GM18505 (cell line): ENCODE measurements at regions not wholly inside any gene's neighbourhood (a gene's known extent, or its start where the extent isn't known, plus 50 kb on each side); places are given as distances from the start of the nearest gene placed in this dataset.

Source experiments
- ATAC-seq: cut with Tn5 transposase; IDR thresholded peaks from one replicate; pipeline ENCODE4 v1.9.1; 2021; ENCODE audit not compliant: unreplicated experiment
- POLR2A ChIP-seq: IDR thresholded peaks from 4 replicates; pipeline ENCODE4 v1.6.1; 2011; ENCODE audit warnings: borderline replicate concordance; ENCODE audit not compliant: insufficient read depth, insufficient read length; ENCODE audit errors: extremely low read depth

DNA sequence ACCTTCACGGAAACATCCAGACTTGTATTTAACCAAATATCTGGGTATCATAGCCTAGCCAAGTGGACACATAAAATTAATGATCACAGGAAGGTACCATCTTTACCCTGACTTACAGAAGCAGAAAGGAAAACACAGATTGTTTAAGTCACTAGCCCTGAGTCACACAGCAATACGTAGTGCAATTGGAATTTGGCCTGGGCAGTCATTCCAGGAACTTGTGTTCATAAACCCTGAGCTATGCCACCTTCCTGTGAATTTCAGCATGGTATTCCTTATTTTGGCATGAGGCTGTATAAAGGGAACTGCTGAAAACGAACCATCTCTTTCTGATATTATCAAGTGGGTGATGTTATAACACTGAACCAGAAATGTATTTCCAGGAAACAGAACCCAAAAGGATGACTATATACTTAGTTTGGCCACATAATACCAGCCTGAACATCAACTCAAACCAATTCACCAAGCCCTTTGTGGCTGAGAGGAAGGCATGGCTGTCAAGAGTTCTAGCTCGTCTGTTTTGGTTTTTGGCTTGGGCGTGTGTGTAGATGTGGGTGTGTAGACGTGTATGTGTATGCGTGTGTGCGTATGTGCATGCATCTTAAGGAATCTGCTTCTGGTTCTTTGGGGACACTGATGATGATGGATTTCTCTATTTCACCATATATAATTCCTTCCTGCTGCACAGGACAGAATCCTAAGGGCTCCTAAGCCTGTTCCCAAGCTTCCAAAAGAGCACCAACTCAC lies 533.4 kb upstream of the ID2 start:
- ATAC-seq = no peak
- no peak for TF ChIP-seq POLR2A

DNA sequence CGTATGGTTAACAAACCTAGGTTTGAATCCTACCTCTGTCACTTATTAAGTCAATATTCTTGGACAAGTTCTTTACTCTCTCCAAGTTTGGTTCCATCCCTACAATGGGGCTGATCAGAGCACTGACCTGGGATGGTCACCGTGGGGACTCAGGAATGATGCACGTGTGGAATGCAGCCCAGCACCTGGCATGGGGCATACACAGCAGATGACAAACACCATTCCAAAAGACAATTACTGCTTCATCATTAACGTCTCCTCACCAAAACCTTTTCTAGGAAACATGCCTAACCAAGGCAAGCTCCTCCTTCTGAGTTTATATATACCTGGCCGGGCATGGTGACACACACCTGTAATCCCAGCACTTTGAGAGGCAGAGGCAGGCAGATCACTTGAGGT lies 532.9 kb upstream of the ID2 start:
- no peak for ATAC-seq
- TF ChIP-seq POLR2A = no peak

DNA sequence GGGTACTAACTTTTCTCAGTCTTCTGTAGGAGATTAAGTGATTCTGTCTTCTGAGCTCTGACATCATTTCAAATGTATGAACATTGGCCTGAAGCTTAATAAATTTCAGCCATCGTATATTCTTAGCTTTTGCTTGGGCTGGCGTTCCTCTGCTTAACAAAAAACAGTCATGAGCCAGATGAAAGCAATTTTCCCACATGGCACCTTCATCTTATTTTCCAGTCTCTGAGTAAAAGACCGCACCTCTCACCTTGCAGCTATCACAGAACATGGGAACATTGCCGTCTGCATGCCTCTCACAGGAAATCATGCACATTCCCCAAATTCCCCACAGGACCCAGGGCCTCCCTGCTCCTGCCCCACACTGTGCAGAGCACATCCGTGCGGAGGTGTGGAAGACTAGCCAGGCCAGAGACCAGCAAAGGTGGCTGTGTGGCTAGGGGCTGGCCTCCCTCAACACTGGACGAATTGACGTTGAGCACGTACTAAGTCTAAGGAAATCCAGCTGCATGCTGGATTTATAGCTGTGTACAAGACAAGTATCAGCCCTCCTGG lies 531.8 kb upstream of the ID2 start:
- TF ChIP-seq POLR2A = no peak
- ATAC-seq = no peak

DNA sequence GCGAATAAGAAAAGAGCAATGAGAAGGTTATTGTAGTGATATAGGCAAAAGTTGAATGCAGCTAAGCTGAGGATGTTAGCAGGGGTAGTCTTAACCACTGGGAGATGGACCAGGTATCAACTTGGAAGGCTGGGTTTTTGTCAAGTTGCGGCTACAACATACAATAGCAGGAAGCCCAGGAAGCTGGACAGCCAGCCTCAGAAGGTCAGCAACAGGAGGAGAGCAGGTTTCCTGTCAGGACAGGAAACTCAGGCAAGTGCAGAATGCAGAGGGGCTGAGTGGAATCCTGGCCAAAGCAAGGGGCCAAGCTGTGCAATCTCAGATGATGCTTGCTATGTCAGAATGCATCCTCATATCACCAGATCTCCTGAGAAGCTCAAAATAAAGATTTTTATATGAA lies 530.0 kb upstream of the ID2 start:
- no peak for TF ChIP-seq POLR2A
- ATAC-seq = no peak

DNA sequence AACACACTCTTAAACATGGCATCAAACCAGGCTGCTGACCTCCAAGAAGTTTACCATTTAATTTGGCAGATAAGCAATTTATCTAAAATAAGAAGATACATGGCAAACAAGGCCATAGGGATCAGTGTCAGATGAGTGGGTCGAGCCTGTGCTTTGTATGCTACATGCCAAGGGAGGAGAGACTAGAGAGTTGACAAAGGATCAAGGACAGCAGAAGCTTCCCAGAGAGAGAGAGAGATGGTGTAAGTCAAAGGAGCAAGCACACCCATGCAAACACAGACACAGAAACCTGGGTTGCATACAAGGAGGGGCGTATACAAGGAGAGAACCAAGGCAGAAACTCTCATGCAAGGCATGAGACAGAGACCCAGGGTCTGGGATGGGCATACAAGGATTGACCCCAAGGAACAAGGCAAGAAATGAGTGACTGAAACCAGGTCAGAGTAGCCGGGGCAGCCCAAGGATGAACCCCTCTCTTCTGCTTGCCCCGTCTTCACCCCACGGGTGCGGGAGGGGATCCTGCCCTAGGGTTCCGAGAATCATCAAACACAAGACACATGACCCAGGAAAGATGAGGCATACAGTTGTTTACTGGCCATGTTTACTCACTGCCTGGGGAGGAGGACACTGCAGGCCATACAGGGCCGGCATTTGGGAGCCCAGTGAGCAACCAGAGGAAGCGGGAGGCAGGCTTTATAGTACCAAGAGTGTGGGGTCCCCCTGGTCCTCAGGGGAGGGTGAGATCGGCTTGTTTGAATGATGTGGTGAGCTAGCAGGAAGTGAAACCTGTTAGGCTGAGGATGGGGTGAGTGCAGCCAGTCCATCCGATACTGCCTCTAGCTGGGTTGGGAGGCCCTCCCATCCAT lies 529.2 kb upstream of the ID2 start:
- peak; percentile 99 for ATAC-seq
- TF ChIP-seq POLR2A = no peak

DNA sequence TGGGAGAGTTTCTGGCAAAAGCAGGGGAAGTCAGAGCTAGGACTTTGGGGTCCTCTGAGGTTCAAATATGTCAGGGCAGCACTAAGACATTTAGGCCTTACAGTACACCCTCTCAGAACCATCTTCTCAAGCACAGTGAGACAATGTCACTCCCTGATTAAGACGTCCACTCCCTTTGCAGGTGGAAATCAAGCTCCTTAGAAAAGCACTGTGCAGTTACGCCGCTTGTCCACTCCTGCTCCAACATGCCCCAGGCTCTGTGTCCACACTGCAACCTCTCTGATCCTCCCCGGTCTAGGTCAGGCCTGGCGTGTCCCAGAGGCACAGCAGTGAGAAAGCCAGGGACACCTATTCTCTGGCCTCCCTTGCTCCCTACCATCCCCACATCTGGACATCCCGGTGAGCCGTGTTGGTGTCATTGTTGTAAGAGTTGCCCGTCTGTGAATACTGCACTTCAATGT lies 528.6 kb upstream of the ID2 start:
- TF ChIP-seq POLR2A = no peak
- ATAC-seq = peak; percentile 35

DNA sequence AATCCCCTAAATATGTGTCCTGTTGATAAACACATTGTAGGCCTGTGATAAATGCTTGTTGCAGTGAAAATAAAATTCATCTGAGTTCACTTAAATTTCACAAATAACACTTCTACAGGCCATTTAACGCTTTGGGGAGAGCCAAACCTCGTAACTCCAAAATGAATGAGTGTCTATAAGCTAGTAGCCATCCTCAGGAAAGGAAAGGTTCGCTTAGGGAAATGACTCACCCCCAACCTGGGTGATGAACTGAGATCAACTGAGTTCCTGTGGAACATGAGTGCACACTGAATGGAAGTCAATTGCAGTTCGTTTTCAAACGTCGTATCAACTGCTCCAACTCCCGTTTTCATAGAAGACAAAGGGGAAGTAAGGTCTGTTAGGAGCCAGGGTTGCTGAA lies 527.6 kb upstream of the ID2 start:
- ATAC-seq = no peak
- no peak for TF ChIP-seq POLR2A

DNA sequence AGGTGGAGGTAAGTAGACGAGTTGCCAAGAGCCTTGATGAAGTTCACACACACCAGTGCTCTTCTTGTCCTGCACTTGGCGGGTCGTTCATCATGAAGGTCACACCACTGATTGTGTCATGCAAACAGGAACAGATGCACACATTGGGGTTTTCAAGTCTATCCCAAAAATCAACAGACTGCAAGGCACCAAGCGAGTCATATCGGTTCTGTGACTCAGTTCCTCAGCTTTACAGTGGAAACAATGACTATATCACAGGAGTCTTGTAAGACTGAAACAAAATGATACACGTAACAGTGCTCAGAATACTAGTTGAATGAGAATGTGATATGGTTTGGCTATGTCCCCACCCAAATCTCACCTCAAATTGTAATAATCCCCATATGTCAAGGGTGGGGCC lies 526.9 kb upstream of the ID2 start:
- ATAC-seq = no peak
- no peak for TF ChIP-seq POLR2A

DNA sequence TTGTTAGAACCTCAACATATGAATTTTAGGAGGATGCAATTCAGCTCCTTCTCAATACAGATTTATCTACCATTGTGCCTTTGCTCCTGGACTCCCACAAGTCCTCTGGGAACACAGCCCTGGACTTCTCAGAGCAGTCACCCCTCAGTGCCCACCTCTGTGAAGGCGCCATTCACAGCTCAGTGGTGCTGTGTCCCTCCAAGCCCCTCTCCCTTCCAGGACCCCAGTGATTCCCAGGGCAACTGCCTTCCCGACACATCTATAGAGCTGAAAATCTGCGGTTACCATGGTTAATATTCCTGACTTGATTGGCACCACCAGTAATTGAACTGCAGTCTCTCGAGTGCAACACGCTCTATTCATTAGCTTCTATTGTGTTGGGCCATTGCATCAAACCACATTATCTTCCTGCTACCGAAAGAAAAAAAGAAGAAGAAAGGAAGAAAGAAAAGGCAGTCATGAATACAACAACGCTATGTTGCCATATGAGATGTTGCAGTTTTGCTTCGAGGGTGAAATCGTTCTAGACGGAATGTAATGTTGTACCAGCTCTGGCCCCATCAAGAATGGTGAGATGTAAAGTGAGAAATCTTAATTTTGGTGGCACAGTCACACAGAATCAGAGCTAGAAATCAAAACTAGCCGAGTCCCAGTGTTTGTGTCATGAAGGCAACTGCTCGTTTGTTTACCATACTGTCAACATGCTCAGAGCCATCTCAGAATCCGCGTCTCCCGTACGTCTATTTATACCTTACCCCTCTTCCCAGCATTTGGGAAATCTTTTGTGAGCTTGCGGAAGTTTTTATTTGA lies 524.0 kb upstream of the ID2 start:
- no peak for TF ChIP-seq POLR2A

DNA sequence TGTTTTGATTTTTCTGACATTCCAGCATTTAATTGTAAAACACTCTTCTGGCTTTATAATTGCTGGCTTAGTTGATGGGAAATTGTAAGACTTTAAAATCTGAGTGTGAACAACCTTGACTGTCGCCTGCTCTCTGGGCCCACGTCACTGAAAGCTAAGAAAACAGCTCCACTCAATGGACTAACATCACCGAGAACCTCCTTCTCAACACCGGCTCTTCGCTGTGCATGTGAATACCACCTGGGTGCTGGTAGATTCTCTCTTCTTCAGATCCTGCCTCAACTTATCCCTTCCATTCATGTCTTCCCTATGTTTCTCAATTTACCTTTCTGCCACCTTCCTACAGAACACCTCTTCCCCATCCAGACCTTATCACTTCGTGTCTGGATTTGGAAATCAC lies 523.1 kb upstream of the ID2 start:
- TF ChIP-seq POLR2A = no peak
- no peak for ATAC-seq

More for the DNA sequence above, 524.0 kb upstream of the ID2 start:
- ATAC-seq = no peak

DNA sequence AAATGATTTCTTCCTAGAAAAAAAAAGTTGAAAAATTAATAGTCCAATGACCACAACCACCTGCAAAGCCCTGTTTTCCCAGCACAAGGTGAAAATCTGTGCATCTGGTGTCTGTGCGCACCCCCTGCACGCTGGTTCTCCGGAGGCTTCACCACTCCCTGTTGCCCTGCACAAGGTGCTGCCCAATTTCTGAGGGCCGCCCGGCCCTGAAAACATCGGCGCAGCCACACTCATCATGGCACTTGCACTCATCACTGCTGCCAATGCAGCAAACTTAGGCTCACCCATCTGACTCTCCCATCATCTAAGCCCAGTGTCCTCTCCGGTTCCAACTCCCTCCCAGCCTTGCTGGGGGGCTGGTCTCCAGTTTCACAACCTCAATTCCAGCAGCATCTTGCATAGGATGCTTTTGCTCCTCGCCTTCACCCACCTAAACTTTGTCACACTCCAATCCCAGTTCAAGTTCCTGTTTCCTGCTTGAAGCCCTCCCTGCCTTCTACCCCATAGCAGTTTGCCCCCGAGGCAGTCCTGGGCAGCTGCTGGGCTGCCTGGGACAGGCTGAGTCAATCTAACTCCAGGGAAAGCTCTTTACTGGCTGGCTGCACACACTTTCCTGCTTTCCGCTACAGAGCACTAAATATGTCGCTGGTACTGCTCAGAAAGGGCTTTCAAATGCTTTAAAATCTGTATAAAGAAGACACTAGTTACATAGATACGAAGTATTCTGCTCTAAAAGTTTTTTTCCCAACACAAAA lies 522.5 kb upstream of the ID2 start:
- no peak for ATAC-seq
- no peak for TF ChIP-seq POLR2A

DNA sequence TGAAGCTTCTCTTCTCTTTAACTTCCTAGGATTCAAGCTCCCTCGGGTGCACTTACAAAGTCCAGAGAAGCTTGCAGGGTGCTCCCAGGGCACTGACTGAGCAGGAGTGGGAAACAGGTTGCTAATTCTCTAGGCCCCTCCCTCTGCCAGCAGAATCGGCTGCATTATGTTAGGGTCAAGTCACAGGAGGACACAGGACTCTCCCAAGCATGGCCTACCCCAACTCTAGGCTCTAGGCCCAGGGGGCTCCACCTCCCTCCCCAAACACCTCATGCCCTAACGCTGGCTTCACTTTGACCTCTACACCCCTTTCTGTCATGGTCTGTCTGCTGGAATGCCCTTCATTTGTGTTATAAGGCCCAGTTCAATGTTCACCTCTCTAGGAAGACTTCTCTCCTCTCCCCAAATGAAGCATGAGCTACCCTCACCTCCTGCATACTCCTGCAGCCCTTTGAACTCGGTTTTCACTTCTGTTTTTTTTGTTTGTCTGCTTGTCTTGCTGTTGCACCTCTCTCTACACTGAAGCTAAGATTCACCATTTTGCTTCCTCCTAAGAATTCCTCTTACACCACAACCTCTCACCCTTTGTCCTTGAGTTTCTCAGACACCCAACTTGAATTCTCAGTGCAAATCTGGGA lies 521.8 kb upstream of the ID2 start:
- ATAC-seq = no peak
- no peak for TF ChIP-seq POLR2A
